HT-29 (cell line): ENCODE measurements at regions not wholly inside any gene's neighbourhood (a gene's known extent, or its start where the extent isn't known, plus 50 kb on each side); places are given as distances from the start of the nearest gene placed in this dataset.

Source experiments
- DNase-seq: peaks from one replicate; pipeline ENCODE4 v3.0.0-alpha.2; 2015; ENCODE audit warnings: low spot score

GRCh38 chr21:28537371-28538079, 455.2 kb downstream of the LTN1 start:
- DNase-seq: no peak

DNA sequence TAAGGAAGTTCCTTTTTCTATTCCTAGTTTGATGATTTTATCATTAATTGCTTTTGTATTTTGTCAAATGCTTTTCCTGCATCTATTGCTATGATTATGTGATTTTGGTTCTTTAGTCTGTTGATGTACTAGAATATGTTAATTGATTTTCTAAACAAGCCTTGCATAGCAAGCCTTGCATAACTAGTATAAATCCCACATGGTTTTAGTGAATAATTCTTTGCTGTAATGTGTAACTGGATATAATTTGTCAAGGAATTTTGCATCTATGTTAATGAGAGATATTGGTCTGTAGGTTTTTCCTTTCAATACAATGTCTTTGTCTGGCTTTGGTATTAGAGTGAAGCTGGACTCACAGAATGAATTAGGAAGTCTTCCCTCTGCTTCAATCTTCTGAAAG, 460.2 kb downstream of the LTN1 start:
- DNase-seq: no peak

DNA sequence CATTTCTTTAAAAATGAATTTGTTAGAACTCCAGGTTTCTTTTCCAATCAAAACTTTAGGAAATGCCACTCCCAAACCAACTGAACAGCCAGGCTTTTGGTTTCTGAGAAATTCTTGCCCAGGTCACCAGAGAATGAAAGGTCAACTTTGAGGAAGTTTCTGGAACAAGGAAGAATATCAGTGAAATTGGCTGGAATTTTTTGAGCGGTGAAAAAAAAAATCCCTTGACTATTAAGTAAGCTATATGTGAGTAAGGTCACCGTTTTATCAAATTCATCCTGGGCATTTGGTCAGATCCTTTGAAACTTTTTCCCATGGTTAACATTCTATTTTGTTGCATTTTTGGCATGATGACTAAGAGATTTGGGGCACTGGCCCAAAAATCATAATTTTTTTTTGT, 469.3 kb downstream of the LTN1 start:
- no peak for DNase-seq

- peak; percentile 29 for DNase-seq
Observed at GRCh38 chr21:28522014-28522799, 470.5 kb downstream of the LTN1 start.

DNA sequence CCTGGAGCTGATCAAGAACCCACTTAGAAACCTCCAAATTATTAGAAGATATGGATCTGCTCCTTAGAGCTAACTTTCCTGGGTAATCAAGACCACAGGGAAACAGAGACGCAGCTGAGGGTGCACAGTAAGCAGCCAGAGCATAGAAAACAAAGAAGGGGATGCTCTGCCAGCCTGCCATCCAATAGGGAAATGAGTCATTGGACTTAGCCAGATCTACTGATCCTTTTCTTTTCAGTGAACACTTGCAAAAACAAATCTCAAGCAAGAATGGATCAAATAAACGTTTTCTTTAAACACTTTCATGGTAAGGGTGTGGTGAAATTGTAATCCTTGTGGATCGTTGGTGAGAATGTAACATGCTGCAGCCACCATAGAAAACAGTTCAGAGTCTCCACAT, 474.0 kb downstream of the LTN1 start:
- DNase-seq: no peak

DNA sequence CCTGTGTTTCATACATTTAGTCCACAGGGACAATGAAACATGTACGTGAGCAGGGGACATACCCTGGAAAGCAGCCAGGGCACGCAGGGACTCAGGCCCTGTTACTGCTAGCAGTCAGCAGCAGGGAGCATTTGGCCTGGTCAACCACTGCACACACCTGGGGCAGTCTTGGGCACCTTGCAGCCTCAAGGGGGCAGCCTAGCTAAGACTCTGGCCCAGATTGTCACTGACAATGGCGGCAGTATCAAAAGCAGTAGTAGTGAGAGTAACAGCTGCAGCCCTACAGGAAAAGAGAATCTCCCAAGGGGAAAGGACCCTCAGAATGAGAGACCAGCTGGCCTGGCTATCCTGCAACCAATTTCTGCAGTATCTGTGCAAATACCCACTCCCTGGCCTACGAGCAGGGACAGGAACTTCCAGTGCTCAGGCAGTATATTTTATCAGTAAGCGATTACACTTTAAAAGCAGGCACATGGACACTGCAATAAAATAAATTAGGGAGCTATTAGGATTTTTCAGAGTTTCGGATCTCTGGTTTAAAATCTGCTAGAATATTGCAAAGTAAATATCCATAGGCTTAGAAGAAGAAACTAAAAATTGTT, 475.6 kb downstream of the LTN1 start:
- peak; percentile 74 for DNase-seq

DNA sequence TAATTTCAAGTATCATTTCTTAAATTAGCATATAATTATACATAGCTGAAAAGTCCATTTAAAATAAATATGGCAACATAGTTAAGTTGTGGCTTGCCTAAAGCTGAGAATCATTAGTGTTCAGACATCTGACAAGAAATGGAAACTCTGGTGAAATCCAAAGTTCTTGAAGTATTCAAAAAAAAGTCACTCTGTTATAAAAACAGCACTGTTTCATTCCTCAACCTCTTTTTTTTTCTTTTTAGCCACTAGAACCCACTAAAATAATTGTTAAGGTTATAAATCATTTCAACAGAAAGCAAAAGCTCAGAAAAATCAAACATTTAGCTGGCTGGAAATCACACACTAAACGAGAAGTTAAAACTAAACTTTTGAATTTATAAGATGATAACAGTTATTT, 476.7 kb downstream of the LTN1 start:
- no peak for DNase-seq

DNA sequence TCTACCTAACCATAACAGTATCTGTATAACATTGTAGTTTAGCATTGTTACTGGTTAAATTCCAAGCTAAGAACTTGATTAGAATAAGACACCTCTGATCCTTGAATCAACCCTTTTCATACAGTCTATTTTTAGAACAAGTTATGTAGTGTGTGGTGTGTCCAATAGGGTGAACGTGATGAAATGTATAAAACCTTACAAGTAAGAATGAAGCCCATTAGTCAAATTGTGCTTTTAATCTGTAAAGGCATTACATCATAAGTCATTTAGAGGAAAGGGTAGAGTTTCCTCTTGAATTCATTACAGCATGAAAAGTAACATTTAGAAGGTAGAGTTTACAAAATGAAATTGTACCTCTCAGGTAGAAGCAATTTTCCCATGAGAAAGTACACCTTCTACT, 479.2 kb downstream of the LTN1 start:
- DNase-seq: no peak

- no peak for DNase-seq
Observed at GRCh38 chr21:28509031-28509430, 483.6 kb downstream of the LTN1 start.

- no peak for DNase-seq
Observed at GRCh38 chr21:28508126-28508525, 484.6 kb downstream of the LTN1 start.

- DNase-seq: no peak
Observed at GRCh38 chr21:28496517-28496916, 496.2 kb downstream of the LTN1 start.

GRCh38 chr21:28492127-28492526, 500.6 kb downstream of the LTN1 start:
- DNase-seq: no peak

DNA sequence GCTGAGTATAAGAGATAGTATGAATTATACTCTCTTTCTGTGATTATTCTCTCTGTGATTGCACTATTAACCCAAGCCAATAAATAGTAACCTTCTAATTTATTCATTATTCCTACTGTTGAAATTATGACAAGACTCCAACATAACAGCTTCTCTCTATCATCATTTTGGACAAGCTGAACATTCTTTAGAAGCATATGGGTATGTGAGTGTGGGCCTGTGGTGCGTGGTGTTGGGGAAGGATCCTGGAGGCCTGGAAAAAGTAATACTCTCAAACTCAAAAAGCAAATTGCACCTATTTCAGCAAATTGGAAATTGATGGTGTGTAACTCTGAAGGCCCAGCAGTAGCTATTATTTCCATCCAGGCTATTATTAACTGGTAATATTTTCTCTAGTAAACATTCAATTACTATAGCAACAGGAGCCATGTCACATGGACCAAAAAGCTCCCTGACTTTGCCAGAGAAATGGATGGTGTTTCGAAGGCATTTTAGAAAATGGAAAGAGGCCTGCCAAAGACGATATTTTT, 502.8 kb downstream of the LTN1 start:
- no peak for DNase-seq

DNA sequence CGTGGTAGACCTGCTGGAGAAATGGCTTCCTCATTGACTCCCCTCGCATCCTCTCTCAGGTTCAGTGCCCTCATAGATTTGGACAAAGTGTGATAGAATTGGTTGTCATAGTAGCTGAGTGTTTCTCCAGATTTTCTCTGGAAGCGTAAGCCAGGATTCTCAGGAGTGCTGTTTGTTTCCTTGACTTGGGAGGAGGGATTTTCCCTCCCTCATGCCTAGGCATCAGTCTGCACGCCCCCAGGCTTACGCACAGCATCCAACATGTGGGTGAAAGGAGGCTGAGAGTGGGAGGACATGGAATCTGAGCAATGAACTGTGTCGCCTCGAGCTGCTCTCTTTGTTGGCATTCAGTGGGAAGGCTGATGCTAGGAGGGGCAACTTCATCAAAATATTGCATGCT, 503.5 kb downstream of the LTN1 start:
- no peak for DNase-seq

- DNase-seq: no peak
Observed at GRCh38 chr21:28487455-28488070, 505.1 kb downstream of the LTN1 start.

DNA sequence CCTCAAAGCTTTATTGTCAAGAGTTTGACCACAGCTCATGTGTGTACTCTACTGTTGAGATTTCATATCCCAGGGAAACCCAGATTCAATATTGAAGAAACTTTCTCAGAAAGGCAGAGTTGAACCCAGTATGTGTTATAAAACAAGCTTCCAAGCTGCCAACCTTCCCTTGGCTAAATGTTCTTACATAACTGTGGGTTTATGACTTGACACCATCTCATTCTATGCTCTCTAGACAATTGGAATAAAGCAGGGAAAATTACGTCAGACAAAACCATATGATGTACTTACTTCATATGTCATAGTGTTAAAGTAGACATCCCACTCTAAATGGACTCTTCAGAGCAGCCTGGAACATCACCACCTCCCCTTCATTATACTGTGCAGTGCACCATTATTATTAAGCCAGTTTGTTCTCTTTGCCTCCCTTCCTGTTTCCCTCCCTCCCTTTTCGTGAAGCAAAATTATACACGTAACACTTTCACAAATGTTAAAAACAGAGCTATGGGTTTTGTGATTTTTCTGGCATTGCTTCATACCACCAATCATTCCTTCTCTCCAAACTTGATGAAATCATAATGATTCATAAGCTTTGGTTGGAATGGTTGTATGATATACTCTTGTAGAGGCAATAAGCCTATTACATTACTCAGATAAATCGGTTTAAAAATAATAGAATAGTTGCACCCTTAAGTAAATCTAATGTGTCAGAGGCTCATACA, 507.2 kb downstream of the LTN1 start:
- DNase-seq: no peak

DNA sequence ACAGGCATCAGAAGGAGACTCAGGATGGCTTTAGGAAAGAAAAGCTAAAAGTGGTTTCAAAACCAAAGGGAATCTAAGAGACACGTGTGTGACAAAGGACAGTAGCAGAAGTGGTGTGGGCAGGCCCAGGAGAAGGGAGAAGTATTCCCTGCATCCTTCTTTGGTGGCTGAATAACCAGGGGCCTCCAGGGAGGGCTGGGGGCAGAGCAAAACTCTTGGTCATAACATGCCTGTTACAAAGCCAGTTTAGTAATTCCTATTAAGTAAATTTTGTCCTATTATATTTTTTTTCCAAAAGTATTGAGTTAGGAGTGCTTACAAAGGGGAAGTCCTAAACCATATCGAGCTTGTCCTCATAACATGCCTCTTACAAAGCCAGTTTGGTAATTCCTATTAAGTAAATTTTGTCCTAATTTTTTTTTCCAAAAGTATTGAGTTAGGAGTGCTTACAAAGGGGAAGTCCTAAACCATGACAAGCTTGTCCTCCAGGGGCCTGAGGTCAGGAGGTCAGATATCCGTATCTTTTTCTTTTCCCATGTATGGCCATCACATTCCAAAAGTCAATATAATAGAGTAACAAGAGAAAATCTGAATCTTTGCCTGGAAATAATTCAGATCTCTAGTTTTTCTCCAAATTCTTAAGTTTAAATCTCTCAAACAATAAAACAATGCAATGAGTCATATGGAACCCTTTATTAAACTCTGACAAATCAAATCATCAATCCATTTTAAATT, 509.2 kb downstream of the LTN1 start:
- no peak for DNase-seq

DNA sequence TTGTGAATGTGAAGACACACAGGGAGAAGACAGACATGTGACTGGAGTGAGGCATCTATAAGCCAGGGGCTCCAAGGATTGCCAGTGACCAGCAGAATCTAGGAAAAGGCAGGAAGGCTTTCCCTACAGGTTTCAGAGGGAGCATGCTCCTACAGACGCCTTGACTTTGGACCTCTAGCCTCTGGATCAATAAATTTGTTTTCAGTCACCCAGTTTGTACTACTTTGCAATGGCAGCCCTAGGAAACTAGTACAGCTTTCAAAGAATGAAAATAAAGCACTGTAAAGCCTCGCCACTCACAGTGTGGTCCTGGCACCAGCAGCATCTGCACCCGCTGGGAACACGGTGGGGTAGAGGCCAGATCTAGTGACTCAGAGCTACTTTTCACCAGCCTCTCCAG, 510.0 kb downstream of the LTN1 start:
- no peak for DNase-seq

GRCh38 chr21:28480470-28480869, 512.2 kb downstream of the LTN1 start:
- no peak for DNase-seq

GRCh38 chr21:28473530-28474220, 519.0 kb downstream of the LTN1 start:
- no peak for DNase-seq
